ENCODE measurements at regions not wholly inside any gene's neighbourhood (a gene's known extent, or its start where the extent isn't known, plus 50 kb on each side); places are given as distances from the start of the nearest gene placed in this dataset.

- no peak for DNase-seq
Measured at GRCh38 chr20:20877079-20877478, 164.6 kb upstream of the RALGAPA2 start.

- no peak for DNase-seq
Measured at GRCh38 chr20:20875716-20876115, 163.3 kb upstream of the RALGAPA2 start.

- no peak for DNase-seq
Measured at GRCh38 chr20:20872428-20872827, 160.0 kb upstream of the RALGAPA2 start.

- no peak for DNase-seq
Measured at GRCh38 chr20:20869161-20869775, 156.8 kb upstream of the RALGAPA2 start.

GRCh38 chr20:20864351-20865096 is 152.1 kb upstream of the RALGAPA2 start:
- DNase-seq, result no peak

GRCh38 chr20:20860078-20860806 is 147.8 kb upstream of the RALGAPA2 start:
- DNase-seq, result peak; percentile 82

GRCh38 chr20:20859510-20859909 is 147.1 kb upstream of the RALGAPA2 start:
- no peak for DNase-seq

GRCh38 chr20:20856956-20857355 is 144.5 kb upstream of the RALGAPA2 start:
- DNase-seq, result no peak

GRCh38 chr20:20856306-20856705 is 143.9 kb upstream of the RALGAPA2 start:
- no peak for DNase-seq

- no peak for DNase-seq
Measured at GRCh38 chr20:20851385-20851784, 138.9 kb upstream of the RALGAPA2 start.

GRCh38 chr20:20850407-20850806 is 138.0 kb upstream of the RALGAPA2 start:
- DNase-seq, result no peak

- DNase-seq, result no peak
Measured at GRCh38 chr20:20849161-20849560, 136.7 kb upstream of the RALGAPA2 start.

- DNase-seq, result no peak
Measured at GRCh38 chr20:20847814-20848213, 135.4 kb upstream of the RALGAPA2 start.

GRCh38 chr20:20843982-20844381 is 131.5 kb upstream of the RALGAPA2 start:
- no peak for DNase-seq

GRCh38 chr20:20839771-20840170 is 127.3 kb upstream of the RALGAPA2 start:
- no peak for DNase-seq

- no peak for DNase-seq
Measured at GRCh38 chr20:20837574-20838021, 125.2 kb upstream of the RALGAPA2 start.

- no peak for DNase-seq
Measured at GRCh38 chr20:20836836-20837235, 124.4 kb upstream of the RALGAPA2 start.

GRCh38 chr20:20835897-20836296 is 123.5 kb upstream of the RALGAPA2 start:
- no peak for DNase-seq

- no peak for DNase-seq
Measured at GRCh38 chr20:20834008-20834407, 121.6 kb upstream of the RALGAPA2 start.

- no peak for DNase-seq
Measured at GRCh38 chr20:20832715-20833114, 120.3 kb upstream of the RALGAPA2 start.

GRCh38 chr20:20831794-20832193 is 119.3 kb upstream of the RALGAPA2 start:
- no peak for DNase-seq

- no peak for DNase-seq
Measured at GRCh38 chr20:20829681-20830080, 117.2 kb upstream of the RALGAPA2 start.

GRCh38 chr20:20827992-20828597 is 115.7 kb upstream of the RALGAPA2 start:
- no peak for DNase-seq

Measured in activated gamma-delta T cell treated with Interleukin-2 at 50 U/mL for 16 hours (primary cell).